ENCODE measurements at regions not wholly inside any gene's neighbourhood (a gene's known extent, or its start where the extent isn't known, plus 50 kb on each side); places are given as distances from the start of the nearest gene placed in this dataset.

DNA sequence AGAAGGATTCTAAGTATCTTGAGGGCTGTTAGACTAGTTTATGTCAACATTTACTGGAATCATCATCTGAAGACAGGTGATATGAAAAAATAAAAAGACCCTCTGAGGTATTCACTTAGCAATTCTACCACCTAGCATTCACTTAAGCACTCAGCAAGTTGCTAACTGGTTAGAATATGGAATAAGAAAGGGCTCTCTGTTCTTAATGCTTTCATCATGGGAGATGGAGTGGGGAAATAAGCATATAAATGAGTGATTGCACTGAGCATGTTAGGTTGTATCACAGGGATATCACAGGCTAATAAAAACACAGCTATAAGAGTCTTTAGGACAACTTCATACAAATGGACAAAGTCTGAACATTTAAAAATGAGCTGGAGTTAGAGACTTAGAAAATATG, 1238.8 kb downstream of the CDH11 start:
- no peak for TF ChIP-seq POLR2AphosphoS5 (IDR thresholded peaks at IDR 0.05; ENCODE audit: borderline replicate concordance, low read depth, low read length)
- no peak for TF ChIP-seq EZH2 (IDR thresholded peaks at IDR 0.05)
- no peak for TF ChIP-seq FOXP2 (optimal IDR thresholded peaks at IDR 0.05; ENCODE audit: control extremely low read depth, extremely low read length, insufficient read depth)

Measured in SK-N-MC (cell line).